ENCODE measurements at regions not wholly inside any gene's neighbourhood (a gene's known extent, or its start where the extent isn't known, plus 50 kb on each side); places are given as distances from the start of the nearest gene placed in this dataset.

GRCh38 chr11:38988908-38989307 lies 2390.9 kb upstream of the RAG2 start:
- TF ChIP-seq POLR2A (IDR thresholded peaks at IDR 0.05): no peak
- TF ChIP-seq CTCF (IDR thresholded peaks at IDR 0.05): no peak
